Ishikawa (cell line): ENCODE measurements at regions not wholly inside any gene's neighbourhood (a gene's known extent, or its start where the extent isn't known, plus 50 kb on each side); places are given as distances from the start of the nearest gene placed in this dataset.

ENCODE experiments used
- CEBPB ChIP-seq: IDR thresholded peaks from 2 replicates; pipeline ENCODE4 v1.6.1; 2012
- CREB1 ChIP-seq: IDR thresholded peaks from 2 replicates; pipeline ENCODE4 v1.6.1; 2012; ENCODE audit warnings: low read depth
- EGR1 ChIP-seq: IDR thresholded peaks from 2 replicates; pipeline ENCODE4 v1.6.1; 2012
- EP300 ChIP-seq: IDR thresholded peaks from 2 replicates; pipeline ENCODE4 v1.6.1; 2012; ENCODE audit warnings: borderline replicate concordance
- FOXM1 ChIP-seq: IDR thresholded peaks from 2 replicates; pipeline ENCODE4 v1.6.1; 2012; ENCODE audit warnings: low read depth, borderline replicate concordance
- MAX ChIP-seq: IDR thresholded peaks from 2 replicates; pipeline ENCODE4 v1.6.1; 2012
- NFIC ChIP-seq: IDR thresholded peaks from 2 replicates; pipeline ENCODE4 v1.6.1; 2012
- RAD21 ChIP-seq: IDR thresholded peaks from 2 replicates; pipeline ENCODE4 v1.6.1; 2012; ENCODE audit warnings: low read depth
- REST ChIP-seq: IDR thresholded peaks from 2 replicates; pipeline ENCODE4 v1.6.1; 2012; ENCODE audit warnings: low read depth, mild to moderate bottlenecking
- TAF1 ChIP-seq: IDR thresholded peaks from 2 replicates; pipeline ENCODE4 v1.6.1; 2012; ENCODE audit warnings: low read depth, mild to moderate bottlenecking
- TCF12 ChIP-seq: IDR thresholded peaks from 2 replicates; pipeline ENCODE4 v1.6.1; 2012; ENCODE audit warnings: low read depth
- TEAD4 ChIP-seq: IDR thresholded peaks from 2 replicates; pipeline ENCODE4 v1.6.1; 2012
- YY1 ChIP-seq: IDR thresholded peaks from 2 replicates; pipeline ENCODE4 v1.6.1; 2012; ENCODE audit warnings: low read depth
- ZBTB7A ChIP-seq: IDR thresholded peaks from 2 replicates; pipeline ENCODE4 v1.6.1; 2012; ENCODE audit warnings: low read depth

DNA sequence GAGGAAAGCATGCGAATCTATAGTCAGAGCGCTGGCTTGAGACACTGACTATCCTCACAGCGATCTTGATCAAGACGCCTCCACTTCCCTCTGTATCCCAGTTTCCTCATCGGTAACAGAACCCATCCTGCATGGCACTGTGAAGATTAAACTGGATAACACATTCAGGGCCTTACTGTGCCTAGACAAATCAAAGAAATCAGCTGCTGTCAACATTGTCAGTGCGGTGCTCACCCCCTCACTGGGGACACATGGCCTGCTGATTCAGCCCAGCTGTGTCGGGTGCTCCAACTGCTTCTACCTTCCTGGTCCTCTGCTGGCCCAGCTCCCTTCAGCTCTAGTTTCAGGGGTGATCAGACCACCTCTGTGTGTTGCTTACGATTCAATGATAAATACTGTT lies 268.6 kb upstream of the AGAP1 start:
- TF ChIP-seq TEAD4 (no peak), MAX (no peak), TAF1 (no peak), RAD21 (no peak), EP300 (no peak), REST (no peak), YY1 (no peak), TCF12 (no peak), CEBPB (no peak), CREB1 (no peak), EGR1 (no peak), FOXM1 (no peak), NFIC (no peak), ZBTB7A (no peak)
